ENCODE measurements at regions not wholly inside any gene's neighbourhood (a gene's known extent, or its start where the extent isn't known, plus 50 kb on each side); places are given as distances from the start of the nearest gene placed in this dataset.

DNA sequence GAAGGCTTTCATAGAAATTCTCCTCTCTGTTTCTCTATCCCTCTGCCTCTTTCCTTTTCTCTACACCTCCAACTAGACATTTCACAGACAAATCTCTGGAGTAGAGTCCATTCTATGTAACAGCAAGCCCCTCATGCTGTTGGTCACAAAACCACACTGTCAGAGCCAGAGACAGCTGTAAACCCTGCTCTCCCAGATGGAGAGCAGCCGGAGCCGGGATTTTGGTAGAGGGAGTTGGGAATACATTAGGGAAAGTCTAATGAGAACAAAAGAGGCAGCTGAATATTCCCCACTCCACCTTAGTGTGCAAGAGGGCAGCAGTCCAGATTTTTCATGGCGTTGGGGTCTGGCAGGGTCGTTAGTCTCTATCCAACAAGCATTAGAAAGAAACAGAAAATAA lies 68.3 kb upstream of the EDN1 start:
- DNase-seq (ENCODE audit: low read depth in 2 of 3, low spot score in 1 of 3), result no peak

- DNase-seq (ENCODE audit: low read depth in 2 of 3, low spot score in 1 of 3), result no peak
These were observed 67.5 kb upstream of the EDN1 start for GRCh38 chr6:12222405-12223366.

DNA sequence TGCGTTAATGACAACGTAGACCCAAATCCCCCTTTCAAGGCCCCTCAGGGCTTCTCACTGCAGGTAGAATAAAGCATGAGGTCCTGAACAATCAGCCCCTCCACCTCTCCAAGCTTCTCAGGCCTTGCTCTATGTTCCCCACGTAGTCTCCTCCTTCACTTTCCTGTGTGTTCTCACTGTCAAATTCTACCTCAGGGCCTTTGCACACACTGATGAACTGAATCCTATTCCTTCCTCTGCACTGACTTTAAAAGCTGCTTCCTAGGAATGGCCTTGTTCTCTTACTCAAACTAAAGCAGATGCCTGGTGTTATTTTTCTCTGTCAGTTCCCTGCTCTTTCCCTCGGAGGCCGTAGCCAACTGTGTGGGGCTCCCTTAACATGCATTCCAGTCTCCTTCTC lies 66.8 kb upstream of the EDN1 start:
- no peak for DNase-seq (ENCODE audit: low read depth in 2 of 3, low spot score in 1 of 3)

DNA sequence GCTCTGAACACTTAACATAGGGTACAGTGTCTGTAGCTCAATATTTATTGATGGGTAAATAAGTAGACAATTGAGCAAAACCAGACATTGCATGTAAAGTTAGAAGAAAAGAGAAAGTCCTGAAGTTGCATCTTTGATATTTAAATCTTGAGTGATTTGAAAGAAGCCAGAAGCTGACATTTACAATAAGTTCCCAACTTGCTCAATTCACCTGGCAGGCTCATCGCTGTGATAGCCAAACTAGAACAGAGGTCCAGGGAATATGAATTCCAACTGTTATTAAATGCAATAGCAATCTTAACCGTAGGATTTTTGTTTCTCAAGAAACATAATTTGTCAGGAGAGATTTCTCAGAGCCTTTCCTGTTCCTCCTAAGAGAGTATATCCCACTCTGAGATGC lies 65.9 kb upstream of the EDN1 start:
- no peak for DNase-seq (ENCODE audit: low read depth in 2 of 3, low spot score in 1 of 3)

DNA sequence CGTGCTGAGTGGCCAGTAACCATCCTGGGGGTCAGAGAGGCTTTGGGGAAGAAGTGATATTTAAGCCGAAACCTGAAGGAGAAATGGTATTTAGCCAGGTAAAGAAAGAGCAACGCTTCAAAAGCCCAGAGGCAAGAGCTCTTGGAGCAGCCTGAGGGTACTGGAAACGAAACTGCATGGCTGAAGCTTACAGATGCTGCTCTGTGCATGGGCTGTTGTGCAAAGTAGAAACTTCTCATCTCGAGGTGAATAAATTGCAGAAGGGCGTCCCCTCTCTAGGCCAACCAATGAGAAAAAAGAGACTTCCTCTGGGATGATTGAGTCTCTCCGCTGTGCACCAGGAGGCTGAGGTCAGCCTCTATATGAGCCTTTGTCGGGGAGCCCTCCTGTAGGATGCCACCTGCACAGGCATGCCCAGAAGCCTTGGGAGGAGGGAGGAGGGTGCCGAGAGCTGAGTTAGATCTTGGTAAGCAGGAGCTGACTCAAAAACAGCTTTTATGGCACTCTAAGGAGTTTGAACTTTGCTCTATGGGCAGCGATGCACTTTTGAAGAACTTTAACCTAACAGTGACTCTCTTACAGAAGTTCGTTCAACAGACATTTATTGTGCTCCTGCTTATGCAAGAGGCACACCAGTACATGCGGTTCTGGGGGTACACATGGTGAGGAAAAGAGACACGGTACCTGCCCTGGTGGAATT lies 61.6 kb upstream of the EDN1 start:
- no peak for DNase-seq (ENCODE audit: low read depth in 2 of 3, low spot score in 1 of 3)

DNA sequence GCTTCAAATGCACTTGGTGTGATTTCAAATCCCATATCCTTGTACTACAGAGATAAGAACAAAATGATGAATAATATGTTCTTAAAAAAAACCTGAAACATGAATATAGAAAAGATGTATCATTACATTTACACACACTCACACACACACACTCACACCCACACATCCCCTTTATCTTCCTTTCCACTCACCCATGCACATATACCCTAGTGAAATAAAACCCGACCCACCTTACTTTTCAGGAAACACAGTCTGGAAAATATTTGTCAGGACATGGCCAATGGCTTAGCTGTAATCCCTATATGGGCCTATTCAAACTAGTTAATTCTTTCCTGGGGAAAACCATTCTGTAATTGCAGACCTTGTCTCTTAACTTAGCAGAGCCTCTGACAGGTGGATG lies 60.8 kb upstream of the EDN1 start:
- DNase-seq (ENCODE audit: low read depth in 2 of 3, low spot score in 1 of 3), result no peak

GRCh38 chr6:12230523-12230922 lies 59.6 kb upstream of the EDN1 start:
- DNase-seq (ENCODE audit: low read depth in 2 of 3, low spot score in 1 of 3), result no peak

GRCh38 chr6:12232339-12232738 lies 57.8 kb upstream of the EDN1 start:
- no peak for DNase-seq (ENCODE audit: low read depth in 2 of 3, low spot score in 1 of 3)

DNA sequence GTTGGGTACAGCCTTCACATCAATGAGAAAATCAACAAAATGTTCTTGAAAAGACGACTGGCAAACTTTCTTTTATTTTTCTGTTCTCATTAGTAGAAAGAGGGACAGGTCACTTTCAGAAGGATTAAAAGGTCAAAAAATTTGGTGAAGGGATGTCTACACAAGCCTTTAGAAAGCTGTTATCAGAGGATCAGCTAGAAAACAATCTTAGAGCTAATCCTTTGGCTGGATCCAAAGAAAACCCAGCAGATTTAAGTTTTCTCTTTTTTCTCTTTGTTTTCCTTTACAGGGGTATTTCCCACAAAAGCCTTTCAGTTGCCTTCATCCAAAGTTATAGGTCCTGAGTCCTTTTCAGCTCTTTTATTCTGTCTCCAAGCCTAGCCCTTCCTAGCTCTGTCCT lies 57.3 kb upstream of the EDN1 start:
- no peak for DNase-seq (ENCODE audit: low read depth in 2 of 3, low spot score in 1 of 3)

DNA sequence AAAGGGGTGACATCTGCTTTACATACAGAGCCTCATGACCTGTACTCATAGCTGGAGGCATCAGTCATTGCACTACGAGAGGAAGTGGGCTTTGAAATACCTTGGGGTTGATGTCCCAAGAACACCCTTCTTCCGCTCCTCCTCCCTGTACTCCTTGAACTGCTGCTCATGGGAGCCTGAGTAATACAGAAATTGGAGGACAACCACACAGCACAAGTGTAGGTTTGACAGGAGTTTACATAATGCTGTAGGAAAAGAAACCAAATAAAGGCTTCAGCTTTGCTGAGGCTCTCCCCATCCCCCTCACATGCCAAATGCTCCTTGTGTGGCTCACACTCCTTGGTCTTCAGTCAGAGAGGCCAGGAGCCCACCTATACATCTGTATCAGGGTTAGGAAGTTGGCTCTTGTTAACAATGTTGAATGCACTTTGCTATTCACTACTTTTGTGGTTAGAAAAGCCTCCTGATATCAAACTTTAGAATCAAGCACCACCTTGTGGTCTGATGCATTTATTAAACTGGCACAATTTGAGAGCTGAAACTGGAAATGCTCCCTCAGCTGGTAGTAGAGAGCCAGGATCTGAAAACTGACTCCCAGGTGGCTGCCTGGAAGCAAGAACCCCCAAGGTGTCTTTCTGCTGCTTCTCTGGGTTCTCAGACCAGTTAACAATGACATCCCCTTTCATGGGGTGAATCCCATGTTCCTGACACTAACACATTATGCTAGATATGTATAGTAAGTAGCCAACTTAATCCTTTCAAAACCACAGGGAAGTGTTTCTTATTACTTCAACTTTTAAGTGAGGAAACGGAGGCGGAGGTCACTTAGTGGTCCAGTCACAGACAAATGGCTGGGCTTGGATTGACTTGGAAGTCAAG lies 56.2 kb upstream of the EDN1 start:
- DNase-seq (ENCODE audit: low read depth in 2 of 3, low spot score in 1 of 3), result peak; percentile 15 to 34 (median 16)

GRCh38 chr6:12235341-12235740 lies 54.8 kb upstream of the EDN1 start:
- DNase-seq (ENCODE audit: low read depth in 2 of 3, low spot score in 1 of 3), result no peak

GRCh38 chr6:12238219-12238618 lies 51.9 kb upstream of the EDN1 start:
- peak in 1 of 3 donors; percentile 10 for DNase-seq (ENCODE audit: low read depth in 2 of 3, low spot score in 1 of 3)
